CMK (cell line): ENCODE measurements at regions not wholly inside any gene's neighbourhood (a gene's known extent, or its start where the extent isn't known, plus 50 kb on each side); places are given as distances from the start of the nearest gene placed in this dataset.
"Not testable (repeated sequence)": the region's sequence is repeated elsewhere in the genome, so short reads cannot be mapped to it uniquely, and the experiment has no call there.

ENCODE experiments used
- DNase-seq: peaks from one replicate; pipeline ENCODE4 v3.0.0-alpha.2; 2010; ENCODE audit warnings: low read depth

DNA sequence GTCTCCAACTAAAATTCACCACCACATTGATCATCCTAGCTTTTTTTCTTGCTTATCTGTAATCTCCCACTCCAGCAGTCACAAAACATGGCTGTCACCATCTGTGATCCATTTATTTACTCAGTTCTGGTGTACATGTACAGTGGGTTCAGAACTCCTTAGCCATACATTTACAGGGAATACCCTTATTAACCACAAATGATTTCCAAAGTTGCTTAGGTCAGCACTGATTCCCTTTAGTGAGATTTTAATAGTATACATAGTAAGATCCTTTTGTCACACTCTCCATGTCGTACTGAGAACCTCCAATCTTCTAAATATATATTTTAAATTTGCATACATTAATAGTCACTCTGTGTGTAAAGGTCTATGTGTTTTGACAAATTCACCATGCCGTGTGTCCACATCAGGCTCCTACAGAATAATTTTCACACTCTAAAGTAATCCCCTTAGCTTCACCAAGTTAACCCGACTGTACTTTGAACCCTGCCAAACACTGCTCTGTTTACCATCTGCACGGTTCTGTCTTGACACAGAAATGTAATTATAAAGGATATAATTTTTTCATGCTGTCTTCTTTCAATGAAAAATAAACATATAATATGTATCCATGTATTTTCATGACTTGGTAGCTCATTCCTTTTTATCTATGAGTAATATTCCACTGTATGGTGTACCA is 473.6 kb upstream of the ZP4 start:
- DNase-seq = no peak

DNA sequence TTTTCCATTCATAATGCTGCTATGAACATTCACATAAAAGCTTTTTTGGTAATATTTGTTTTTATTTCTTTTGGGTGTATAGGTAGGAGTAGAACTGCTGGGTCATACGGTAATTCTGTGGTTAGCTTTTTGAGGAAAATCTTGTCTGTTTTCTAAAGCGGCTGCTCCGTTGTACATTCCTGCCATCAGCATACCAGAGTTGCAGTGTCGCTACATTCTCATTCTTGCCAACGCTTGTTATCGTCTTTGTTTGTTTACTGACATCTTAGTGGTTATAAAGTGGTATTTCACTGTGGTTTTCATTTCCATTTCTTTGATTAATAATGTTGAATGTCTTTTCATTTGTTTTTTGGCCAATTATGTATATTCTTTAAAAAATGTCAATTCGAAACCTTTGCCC is 469.8 kb upstream of the ZP4 start:
- no peak for DNase-seq

DNA sequence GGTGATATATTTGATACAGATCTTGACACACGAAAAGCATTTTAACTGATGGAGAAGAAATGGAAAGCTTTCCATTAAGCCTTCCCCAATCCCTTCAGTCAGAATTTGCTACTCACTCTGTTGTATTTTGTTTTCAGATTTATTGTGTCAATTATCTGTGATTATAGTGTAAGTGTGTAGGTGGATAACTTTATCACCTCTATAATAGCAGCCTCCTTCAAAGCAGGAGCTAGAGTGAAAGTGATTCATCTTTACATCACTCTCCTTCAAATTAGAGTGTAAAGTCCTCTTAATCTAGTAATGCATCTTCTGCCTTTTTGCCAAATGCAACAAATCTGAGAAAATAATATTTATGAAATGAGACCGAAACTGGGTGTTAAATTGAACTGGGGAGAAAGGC is 459.7 kb upstream of the ZP4 start:
- no peak for DNase-seq

DNA sequence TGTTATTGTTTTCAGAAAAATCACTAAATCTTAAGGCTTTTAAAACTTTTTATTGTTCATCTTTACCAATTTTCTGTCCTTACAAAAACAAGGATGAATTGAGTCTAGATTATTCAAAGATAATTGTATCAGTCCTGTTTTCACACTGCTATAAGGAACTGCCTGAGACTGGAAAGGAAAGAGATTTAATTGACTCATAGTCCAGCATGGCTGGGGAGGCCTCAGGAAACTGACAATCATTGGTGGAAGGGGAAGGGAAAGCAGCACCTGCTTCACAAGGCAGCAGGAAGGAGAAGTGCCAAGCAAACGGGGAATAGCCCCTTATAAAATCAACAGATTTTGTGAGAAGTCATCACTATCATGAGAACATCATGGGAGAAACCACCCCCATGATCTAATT is 455.6 kb upstream of the ZP4 start:
- no peak for DNase-seq

DNA sequence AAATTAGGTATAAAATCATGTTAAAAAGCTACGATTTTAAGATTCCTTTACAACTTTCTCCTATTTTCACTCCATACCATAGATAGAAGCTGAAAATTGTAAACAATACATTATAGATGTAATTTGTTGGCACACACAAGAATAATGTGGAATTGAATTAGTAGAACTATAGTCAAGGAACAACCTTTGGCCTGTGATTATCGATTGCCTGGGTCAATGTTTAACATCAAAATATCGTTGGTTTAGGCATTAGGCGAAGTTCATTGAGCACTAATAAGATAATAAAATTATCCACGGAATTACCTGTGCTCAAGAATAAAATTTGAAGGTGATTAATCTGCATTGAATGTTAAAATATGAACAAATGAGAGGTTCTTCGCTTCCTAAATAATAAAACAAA is 455.1 kb upstream of the ZP4 start:
- no peak for DNase-seq

DNA sequence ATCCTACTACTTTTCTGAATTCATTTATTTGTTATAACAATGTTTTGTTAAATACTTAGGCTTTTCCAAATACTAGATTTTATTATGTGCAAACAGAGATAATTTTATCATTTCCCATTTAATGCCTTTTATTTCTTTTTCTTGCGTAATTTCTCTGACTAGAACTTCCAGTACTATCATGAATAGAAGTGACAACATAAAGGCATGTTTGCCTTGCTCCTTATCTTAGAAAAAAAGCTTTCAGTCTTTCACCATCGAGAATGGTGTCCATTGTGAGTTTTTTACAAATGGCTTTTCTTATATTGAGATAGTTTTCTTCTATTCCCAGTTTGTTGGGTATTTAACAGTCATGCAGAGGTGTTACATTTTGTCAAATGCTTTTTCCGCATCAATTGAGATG is 453.1 kb upstream of the ZP4 start:
- no peak for DNase-seq

DNA sequence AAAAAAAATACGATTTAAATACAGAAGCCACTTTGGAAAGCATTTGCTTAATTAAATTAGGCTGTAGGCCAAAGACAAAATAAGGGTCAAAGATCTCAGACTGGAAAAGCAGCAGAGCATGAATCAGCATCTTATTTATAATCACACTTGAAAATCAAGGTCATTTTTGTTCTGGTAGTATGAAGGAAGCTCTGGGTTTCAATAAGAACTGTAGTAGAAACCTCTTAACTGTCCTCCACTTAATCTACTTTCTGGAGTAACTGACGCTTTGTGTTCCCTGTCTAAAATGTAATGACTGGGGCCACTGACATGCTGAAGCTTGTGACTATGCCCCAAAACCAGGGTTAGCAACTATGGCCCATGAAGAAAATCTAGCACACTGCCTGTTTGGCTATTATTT is 450.7 kb upstream of the ZP4 start:
- DNase-seq = no peak

DNA sequence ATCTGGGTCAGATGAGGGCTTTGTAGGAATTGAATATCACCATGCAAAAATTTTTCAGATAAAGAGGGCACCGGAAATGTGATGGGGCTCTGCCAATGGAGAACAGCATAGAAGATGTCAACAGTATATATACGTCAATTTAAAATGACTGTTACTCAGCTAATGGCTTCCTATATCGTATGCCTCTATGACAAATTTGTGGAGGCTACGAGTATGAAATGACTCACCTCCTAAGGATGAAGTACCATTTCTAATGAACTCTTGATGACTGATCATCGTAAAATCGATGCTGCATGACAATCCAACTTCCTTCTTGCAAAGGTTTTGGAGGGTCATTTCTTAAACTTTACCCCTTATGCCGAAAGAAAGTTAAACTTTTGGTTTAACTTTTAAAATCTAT is 450.3 kb upstream of the ZP4 start:
- DNase-seq = no peak

DNA sequence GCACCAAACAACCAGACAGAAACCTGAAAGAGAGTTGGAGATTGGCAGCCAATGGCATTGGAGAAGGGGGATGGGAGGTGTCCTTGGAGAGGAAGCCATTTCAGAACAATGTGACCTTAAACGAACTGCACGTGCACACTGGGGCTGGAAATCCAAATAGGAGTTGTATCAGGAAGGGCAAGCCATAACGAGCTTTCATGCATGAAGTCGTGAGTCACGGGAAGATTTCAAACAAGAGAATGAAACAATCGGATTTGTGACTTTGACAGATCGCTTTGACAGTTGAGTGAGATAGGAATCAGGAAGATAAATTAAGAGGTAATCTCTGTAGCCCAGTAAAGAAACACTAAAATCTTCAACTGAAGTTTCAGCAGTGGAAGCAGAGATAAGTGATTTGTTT is 445.8 kb upstream of the ZP4 start:
- no peak for DNase-seq

DNA sequence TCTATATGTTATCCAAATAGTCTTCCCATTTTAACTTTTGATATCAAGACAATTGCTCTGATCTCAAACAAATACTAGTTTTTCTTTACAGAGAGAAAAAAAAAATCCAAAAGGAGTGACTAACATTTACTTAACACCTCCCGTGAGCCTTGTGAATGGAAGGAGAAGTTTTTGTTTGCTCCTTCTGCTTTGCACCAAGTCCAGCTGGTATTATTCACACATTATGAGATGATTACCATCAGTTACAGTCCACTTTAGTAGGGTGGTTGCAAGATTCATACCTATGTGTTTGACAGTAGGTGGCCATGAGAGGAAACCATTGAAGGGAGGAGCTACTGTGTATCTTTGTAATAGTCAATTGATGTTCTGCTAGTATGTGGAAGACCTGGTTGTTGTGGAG is 443.4 kb upstream of the ZP4 start:
- DNase-seq = no peak

DNA sequence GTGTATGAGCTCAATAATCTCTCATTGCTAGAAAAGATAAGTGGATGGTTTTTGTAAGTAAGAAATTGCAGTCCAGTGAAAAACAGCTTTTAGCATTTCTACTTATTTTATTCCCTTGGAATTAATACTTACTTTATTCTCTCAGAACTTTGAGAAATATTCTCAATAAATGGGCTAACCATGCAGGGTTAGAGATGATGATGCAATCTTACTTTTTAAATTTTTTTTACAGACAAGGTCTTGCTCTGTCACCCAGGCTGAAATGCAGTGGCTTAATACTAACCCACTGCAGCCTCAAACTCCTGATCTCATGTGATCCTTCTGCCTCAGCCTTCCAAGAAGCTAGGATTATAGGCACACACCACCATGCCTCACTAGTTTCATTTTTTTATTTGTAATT is 440.8 kb upstream of the ZP4 start:
- DNase-seq = no peak

DNA sequence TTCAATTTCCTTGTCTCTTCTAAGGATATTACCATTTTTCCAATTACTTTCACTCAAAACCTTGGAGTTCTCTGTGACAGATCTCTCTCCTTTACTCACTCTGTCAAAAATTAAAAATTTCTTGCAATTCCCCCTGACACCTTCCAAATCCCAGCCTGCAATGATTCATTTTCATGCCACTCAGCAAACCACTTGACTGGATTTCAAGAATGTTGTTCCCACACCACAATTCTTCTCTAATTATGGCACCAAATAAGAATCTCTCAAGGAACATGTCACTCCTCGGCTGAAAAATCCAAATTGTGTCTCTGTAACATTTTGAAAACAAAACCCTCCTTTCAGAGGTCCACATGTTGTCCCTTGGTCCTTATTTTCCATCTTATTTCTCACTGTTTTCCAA is 438.9 kb upstream of the ZP4 start:
- DNase-seq = no peak

DNA sequence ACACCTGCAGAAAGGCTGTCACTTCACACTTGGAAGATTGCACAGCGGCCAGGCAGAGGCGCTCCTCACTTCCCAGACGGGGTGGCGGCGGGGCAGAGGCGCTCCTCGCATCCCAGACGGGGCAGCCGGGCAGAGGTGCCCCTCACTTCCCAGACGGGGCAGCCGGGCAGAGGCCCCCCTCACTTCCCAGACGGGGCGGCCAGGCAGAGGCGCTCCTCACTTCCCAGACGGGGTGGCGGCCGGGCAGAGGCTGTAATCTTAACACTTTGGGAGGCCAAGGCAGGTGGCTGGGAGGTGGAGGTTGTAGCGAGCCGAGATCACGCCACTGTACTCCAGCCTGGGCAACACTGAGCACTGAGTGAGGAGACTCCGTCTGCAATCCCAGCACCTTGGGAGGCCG is 436.3 kb upstream of the ZP4 start:
- DNase-seq = not testable (repeated sequence)

DNA sequence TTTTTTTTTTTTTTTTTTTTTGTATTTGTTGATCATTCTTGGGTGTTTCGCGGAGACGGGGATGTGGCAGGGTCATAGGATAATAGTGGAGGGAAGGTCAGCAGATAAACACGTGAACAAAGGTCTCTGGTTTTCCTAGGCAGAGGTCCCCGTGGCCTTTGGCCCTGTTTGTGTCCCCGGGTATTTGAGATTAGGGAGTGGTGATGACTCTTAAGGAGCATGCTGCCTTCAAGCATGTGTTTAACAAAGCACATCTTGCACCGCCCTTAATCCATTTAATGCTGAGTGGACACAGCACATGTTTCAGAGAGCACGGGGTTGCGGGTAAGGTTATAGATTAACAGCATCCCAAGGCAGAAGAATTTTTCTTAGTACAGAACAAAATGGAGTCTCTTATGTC is 435.8 kb upstream of the ZP4 start:
- not testable (repeated sequence) for DNase-seq

DNA sequence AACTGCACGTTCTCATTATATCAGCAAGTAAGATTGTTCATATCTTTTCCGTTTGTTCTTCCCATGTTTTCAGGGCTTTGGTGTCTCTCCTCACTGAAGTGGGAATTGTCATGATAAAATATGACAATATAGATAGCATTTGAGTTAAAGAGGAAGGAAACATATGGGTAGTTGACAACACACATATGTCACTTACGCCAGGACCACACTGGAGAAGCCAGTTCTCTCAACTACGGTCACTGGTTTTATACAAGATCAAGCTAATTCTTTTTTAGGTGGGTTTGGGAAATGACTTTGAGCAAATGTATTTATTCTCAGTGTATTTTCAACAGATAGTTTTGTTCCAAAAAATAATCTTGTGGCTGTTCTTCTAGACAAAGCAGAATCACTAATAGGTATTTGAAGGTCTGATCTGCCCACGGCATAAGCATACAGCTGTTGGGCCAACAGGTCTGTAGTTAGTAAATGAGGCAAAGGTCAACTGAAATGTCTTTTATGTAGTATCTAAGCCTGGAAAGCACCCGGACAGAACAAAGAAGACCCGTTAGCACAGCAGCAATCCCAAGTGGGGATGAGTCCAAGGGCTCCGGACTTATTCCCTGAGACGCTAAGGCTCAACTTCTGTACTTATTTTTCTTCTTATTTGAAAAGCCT is 433.6 kb upstream of the ZP4 start:
- DNase-seq = no peak

DNA sequence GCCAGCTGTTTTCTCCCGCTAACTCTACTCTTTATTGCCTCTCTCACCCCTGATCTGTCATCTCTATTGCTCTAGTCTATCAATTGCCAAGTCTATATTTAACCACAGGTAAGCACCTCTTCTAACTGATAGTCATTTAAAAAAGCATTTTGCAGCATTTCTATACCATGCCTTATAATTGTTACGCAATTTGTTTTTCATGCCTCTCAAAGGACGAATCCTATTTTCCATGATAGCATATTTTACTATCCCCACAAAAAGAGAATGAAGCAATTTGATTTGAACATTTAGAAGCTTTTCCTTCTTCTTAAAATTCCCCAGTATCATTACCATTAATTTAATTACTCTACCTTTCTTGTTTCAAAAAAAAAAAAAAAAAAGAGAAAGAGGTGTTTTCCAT is 432.8 kb upstream of the ZP4 start:
- DNase-seq = no peak

DNA sequence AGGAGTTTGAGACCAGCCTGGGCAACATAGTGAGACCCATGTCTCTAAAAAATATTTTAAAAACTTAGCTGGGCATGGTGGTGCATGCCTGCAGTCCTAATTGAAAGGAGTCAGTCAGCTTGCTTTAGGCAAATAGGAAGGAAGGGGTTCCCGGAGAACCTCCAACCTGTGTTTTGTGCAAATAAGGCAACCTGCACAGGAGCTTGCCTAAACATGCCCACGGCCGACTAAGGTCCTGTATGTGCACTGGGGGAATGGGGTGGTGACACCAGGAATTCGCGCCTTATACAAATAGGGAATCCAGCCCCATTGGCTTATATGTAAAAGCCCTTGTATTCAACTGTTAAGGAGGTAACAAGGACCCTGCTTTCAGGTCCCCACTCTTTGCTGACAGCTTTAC is 429.2 kb upstream of the ZP4 start:
- DNase-seq = no peak

DNA sequence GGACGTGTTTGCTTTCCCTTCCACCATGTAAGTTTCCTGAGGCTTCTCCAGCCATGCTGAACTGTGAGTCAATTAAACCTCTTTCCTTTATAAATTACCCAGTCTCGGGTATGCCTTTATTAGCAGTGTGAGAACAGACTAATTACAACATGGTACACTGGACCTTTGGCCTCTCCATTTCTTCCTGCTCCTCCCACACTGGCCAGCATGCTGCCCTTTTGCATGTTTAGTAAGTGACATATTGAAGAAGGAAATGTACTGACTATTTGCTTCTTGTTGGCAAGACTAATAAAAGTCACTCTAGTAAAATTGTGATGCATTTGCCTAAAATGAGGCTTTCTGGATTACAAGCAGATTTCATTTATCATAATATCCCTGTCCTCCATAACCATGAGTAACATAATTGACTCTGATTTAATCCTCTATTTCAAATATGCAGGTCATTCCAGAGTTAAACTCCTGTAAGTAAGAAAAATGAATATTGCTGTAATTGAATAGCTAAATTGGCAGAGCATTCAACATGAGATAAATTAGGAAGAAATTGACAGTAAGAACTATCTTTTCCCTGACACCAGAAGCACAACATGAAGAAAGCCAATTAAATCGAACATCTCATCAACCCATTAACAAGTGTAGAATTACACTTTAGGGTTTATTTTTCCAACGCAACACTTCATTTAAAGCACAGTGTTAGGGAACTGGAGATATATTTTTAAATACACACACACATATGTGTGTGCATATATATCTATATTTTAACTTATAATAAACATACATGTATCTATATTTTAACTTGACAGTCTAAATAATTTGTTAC is 427.8 kb upstream of the ZP4 start:
- no peak for DNase-seq

DNA sequence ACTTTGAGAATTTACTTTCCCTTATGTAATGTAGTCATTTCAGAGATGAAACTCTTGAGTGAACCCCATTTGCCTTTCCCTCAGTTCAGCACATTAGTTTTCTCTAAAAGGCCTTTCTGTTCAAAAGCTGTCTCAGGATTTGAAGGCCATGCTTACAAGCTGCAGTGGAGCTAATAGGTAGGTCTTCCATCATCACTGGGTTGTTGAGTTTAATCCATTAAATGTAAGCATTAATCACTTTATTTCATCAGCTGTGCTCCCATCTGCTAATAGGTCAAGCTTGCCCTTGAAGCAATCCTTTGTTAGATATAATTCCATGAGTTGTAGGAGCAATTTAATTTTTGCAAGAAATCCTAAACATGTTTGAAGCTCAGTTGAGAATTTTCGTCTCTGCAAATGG is 422.2 kb upstream of the ZP4 start:
- no peak for DNase-seq

DNA sequence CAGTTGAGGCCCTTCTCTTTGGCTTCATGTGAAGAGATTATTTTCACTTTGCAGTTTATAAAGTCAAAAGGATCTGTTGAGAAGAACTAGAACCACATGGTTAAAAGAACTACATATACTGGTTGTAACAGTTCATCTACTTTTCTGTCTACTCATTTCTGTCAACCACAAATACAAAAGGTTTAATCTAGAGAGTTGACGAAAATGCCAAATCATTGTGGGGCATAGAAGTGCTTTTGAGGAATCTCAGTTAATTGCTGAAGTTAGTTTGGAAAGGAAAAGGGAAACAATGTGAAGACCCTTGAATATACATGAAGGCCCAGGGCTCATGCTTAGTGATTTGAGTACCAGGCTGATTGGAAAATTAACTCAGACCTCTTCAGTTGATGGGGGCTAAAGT is 415.7 kb upstream of the ZP4 start:
- no peak for DNase-seq

DNA sequence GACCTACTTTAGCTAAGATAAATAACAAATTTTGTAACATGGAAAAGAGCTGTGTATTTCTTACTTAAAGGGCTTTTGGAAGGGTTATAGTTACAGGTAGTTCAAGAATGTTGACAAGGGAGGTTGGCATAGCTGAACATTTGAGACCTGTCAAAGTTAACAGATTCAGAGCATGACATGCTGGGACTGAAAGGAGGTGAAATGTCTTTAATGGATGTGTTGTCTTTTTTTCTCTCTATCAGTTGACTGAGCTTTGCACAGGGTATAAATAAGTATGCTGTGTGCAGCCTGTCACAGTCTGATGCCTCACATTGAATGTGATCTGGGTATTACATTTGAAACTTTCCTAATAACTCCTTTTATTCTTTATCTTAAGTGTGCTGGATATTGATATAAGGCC is 411.9 kb upstream of the ZP4 start:
- no peak for DNase-seq

DNA sequence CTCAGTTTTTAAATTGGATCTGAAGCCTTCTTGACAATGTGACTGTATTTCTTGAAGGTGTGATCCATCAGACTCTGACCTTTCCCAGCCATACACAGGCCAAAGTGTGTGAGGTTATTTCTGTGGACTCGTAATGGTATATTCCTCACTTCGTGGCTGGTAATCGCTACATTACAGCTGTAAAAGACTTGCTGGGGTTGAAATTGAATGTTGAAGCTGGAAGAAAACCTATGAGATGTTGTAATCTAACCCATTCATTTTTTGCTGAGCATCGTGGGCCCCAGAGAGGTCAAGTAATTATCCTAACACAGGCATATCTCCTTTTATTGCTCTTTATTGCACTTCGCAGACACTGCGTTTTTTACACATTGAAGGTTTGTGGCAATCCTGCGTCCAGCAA is 405.6 kb upstream of the ZP4 start:
- DNase-seq = no peak

DNA sequence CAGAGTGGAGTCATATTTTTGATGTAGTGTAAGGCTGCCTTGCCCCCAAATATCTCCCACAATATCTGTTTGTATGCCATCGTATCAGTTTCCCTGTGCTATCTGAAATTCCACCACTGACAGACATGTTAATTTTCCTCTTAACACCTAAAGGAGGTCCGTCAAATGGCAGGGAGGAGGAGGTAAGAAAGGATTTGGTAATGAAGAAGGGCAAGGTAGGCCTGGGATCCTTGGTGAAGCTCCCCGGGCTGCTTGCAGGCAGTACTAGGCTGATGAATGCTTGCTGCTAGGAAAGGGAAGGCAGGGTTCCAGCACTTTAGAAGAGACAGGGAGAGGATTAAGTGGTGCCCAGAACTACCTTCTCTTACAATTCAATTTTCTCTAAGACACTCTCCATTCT is 402.4 kb upstream of the ZP4 start:
- no peak for DNase-seq

DNA sequence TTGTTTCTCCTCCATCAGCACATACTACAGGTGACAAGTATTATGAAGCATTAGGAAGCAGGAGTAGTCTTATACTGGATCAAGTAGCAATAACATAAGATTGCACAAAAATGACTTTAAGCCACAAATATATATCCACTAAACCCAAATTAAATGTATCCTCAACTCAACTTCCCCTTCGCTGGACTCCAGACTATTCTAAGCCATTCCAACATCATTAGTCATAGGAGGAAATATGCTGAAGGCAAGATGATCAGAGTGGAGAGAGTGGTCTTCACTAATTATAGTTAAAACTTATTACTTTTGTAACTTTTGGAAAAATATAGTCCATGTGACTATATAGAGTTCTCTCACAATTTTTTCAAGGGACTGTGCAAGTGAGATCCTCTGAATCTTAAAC is 390.7 kb upstream of the ZP4 start:
- no peak for DNase-seq
